Stimulated activated CD8-positive, alpha-beta memory T cell treated with anti-CD3 and anti-CD28 coated beads, Interleukin-15, amount 100 ng/mL, for 1 hour (primary cell): ENCODE measurements at regions not wholly inside any gene's neighbourhood (a gene's known extent, or its start where the extent isn't known, plus 50 kb on each side); places are given as distances from the start of the nearest gene placed in this dataset.
"Not testable (repeated sequence)": the region's sequence is repeated elsewhere in the genome, so short reads cannot be mapped to it uniquely, and the experiment has no call there.

Source experiments
- DNase-seq: peaks from one replicate; pipeline ENCODE4 v3.0.0-alpha.2; 2020; ENCODE audit warnings: low read depth

DNA sequence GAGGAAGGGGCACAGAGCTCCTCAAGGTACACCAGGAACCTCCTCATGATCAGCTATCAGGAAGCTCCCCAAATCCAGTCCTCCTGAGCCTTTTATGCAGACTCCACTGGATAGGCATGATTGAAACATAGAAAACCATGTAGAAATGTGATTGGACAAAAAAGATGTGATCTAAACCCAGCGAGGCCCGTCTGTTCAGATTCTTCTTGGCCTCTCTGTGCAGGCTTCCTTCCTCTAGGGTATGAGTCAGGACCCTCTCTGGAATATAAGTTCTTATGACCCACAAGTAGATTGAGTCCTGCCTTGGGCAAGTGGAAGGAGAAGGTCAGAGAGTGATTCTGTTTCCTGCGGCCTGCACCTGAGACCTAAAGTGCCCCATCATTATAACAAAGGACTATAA lies 166.3 kb downstream of the PHLDA1 start:
- no peak for DNase-seq

DNA sequence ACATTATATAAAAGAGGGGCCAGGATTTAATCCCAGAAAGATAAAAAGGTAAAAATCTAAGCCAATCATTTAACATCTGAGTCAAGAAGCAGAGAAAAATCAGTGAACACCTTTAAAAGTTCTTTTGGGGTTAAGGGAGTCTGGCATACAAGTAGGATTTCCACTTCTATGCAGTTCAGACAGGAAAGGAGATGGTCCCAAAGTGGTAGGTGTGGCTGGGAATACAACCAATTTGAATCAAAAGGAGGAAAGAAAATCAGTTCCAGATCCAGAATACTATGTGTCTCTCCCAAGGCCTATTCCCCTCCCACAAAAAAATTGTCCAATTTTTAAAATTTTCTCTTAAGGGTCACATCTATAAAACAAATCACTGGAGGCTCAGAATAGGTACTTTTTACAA lies 167.4 kb downstream of the PHLDA1 start:
- DNase-seq: no peak

DNA sequence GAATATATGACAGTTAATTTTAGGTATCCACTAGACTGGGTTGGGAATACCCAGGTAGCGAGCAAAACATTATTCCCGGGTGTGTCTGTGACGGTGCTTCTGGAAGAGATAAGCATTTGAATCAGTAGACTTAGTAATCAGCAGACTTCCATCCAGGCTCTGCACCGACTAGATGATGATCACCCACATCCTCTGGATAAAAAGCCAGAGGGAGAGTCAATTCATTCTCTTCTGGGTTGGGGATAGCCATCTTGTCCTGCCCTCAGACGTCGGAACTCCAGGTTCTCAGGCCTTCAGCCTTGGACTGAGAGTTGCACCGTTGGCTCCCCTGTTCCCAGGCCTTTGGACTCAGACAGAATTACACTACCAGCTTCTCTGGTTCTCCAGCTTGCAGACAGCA lies 168.0 kb downstream of the PHLDA1 start:
- no peak for DNase-seq

DNA sequence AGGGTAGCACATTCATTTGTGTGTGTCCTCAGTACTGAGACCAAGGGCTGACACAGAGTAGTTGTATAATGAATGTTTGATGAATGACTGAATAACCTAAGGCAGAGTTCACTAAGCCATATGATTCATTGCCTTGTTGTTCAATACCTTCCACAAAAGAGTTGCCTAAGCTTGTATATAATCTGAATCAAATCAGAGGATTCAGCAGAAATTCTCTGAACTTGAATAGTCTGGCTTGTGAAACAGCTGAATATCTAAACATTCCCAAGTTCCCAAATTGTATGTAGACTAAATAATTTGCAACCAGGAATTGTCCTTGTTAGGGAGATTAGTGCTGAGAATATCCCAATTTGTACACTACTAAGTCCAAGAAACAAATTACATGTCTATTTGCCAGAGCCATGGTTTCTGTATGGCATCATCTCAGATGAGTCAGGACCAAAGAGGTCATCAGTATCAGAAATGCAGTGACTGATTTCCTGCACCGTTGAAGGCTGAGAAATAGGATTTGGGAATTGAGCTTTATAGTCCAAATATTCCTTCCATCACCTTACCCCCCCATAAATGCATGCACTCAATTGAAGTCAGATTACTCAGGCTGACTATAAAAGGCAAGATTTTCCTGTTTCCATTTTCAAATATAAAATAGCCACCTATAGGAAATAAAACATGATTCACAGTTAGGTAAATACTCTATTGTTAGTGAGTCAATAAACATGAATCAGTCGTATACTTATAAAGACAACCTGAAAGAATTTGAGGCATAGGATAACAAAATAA lies 168.7 kb downstream of the PHLDA1 start:
- DNase-seq: no peak

DNA sequence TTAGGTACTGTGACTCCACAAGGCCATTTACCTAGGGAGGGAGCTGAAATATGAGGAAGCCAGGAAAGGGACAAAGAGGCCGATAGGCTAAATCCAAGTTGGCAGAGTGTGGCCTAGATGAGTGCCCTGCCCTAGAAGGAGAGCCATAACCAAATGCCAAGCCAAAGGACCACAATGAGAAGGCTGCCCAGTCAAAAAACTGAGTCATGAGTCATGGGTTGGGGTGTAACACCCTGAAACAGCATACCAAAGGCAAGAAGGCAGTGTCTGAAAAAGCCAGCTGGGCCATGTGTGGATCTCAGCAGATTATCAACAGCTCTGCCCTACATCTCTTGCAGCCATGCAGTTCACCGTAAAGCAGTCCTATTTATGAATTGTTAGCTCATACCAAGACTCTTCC lies 171.7 kb downstream of the PHLDA1 start:
- DNase-seq: no peak

DNA sequence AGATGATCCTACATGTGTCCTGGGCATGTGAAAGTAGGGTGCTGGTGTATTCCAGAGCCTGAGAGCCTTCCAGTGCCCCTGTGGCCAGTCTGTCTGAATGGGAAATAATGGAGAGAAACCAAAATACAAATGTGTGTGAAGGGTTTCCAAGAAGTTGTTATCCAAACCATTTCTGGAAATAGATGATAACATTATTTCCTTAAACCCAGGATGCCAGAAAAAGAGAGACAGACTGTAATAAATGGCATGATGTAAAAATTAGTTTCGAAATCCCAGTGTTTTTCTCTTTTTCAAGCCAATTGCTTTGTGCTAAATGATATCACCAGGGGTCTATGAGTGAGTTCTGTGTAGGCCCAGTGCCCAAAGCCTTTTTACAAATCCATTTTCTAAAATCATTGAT lies 175.3 kb downstream of the PHLDA1 start:
- DNase-seq: no peak

DNA sequence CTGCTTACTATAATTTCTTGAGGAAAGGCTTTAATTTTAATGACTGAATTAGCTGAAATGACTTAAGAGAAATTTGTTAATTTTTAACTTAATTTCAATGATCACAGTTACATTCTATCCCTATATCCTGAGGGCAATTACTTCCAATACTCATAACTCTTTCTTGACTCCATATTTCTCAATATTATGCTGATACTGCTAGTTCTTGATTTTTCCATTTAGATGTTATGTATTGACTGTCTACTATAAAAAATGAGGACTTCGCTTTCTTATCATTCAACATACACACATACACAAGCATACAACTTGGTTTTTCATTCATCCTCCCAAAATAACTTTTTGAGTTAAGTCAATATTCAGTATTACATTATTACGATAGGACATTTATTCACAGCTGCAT lies 176.2 kb downstream of the PHLDA1 start:
- no peak for DNase-seq

DNA sequence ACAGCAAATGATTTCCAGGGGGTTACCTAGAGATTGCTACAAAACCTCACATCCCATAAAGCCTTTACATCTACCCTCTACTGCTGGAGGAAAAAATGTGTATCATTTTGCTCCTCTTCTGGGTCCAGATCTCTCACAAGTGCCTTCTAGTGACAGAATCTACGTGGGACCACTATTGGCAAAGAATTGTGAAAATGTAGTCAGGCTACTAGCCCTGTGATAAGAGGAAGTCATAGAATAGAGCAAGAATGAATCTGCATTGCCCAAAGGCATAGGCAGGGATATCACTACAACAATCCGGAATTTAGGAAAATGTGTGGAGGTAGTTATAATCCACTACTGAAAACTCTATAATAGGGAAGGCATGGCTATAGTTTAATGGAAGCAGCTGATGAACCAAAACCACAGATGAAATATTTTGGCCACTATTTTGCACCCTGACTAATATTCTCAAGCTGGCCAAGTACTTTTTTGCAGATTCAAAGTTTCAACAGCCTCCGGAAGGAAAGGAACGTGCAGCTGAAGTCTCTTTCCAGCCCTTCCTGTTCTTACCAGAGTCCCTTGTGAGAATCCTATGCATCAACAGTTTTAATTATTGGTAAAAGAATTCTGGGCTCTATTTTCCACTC lies 176.8 kb downstream of the PHLDA1 start:
- no peak for DNase-seq

DNA sequence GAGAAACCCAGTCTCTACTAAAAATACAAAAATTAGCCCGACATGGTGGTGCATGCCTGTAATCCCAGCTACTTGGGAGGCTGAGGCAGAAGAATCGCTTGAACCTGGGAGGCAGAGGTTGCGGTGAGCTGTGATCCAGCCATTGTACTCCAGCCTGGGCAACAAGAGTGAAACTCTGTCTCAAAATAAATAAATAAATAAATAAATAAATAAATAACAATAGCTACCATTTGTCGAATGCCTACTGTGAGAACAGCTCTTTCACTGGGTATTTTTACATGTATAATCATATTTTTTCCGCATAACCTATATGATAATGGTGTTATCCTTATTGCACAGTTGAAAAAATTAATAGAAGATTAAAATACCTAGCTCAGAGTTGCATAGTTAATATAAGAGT lies 177.4 kb downstream of the PHLDA1 start:
- not testable (repeated sequence) for DNase-seq

DNA sequence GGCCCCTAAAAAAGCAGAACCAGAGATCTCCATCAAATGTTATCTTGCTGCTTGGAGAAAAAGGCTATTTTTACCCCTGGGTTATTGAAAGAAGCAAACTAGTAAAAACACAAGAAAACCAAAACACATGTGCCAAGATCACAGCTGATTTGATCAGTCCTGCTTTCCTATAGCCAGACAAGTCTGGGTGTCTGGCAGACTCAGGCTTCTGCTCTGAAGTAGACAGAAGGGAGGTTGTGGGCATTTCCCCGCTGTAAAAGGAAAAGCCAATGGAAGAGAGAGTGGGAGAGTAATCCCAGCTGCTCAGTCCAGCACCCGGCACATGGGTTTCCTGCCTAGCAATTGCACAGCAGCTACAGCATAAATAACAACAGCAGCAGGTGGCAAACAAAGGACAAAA lies 177.9 kb downstream of the PHLDA1 start:
- DNase-seq: no peak

DNA sequence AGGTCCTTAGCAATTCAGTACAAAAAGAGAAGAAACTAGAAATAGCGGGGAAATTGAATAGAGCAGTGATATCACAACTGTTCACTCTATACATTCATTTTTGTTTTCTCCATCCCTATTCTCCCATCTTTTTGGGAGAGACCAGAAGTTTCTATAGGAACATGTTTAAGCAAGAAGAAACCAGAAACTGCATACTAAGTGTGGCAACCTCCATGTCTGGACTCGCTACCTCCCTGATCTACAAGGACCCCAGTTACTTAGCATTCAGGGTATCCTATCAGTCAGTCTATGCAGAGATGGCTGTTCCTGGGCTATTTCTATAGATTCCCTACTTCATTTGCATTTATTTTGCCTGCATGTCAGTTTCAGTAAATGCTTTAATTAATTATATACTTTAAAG lies 178.6 kb downstream of the PHLDA1 start:
- DNase-seq: no peak

DNA sequence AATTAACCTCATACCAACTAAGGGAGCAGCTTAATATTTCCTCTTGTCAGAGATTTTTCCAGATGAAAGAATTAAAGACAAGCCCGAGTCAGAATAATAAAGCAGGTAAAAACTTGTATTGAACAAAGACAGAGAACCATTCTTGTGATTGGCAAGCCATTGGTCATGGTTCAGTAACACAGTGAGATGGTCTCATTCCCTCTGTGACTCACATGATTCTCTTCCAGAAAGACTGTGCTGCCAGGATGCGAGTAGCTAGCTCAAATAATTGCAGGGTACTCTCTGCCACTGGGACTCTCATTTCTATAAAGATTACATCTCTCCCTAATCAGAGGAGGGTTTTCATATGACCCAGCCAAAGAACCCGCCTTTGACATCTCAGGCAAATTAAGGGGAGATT lies 179.4 kb downstream of the PHLDA1 start:
- no peak for DNase-seq

DNA sequence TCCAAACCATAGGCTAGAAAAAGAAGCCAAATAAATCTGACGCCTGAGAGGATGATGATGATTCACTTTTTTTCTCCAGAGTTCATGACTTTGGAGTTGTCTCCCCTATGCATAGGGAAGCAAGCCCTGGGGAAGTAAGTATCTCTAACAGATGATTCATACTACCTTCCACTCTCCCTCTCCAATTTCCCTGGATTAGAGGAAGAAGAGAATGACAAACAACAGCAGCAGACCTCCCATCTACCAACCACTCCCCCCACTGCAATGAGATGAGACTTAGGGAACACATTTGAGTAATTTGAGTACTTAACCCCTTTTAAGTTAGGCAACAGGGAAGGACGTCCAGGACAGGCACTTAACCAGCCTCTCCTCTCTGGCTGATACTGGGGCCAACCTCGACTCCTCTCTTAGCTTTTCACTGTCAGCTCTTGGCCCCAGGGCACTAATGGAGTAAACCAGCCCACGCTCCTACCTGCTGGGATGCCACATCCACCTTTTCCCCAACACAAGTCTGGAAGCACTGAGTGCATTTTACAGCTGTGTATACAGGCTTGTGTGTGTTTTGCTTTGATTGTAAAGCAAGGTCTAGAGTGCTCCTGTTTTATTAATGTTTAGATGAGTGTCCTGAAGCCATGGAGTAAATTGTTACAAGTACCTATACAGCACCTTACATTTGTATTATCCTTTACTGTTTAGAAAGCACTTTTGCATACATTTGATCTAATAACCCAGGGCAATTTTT lies 180.7 kb downstream of the PHLDA1 start:
- DNase-seq: no peak

DNA sequence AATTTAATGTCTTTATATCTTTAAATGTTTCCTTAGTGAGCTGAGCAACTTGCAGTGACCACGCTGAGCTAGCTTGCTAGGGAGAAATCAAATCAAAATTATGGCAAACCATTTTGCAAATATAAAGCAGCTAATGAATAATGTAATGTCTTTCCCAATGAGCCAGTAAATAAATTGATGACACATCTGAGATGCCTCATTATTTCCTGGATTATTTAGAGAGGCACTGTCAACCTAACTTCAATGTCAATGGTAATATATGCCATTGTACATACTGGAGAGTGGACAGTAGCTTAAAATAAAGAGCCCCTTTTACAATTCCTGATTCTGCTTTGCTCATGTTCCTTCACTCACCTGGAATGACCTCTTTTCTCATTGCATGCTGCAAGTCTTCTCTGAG lies 182.6 kb downstream of the PHLDA1 start:
- no peak for DNase-seq

DNA sequence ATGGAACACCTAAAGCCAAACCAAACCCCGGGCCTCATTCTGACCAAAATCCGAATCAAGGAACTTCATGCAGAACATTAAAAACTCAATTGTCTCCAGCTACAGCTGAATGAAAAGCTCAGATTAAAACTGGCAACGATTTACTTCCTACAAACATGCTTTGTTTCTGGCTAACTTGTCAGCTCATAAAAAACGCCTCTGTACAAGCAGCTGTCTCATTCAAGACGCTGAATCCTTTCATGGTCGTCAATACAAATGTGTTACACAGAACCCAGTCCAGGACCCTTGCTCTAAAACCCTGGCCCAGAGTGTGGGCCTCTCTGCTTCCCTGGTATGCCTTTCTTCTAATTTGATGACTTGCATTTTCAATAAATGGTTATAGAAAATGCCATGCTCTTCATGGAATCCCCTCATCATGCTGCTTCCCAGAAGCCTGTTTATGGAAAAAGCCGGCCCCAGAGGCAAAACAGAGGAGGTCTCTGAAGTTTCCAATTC lies 183.1 kb downstream of the PHLDA1 start:
- DNase-seq: no peak

DNA sequence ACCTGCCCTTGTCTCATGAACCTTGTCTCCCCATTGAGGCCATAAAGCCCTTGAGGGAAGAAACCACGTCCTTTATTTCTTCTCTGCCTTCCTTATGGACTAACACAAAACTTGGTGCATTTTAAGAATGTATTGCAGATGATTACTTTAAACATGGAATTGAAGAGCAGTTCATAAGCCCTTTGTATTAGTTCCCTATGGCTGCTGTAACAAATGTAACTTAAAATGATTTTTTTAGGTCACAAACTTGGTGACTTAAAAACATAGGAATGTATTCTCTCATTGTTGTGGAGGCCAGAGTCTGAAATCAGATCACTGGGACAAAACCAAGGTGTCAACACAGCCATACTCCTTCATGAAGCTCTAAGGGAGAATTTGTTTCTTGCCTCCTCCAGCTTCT lies 185.5 kb downstream of the PHLDA1 start:
- DNase-seq: no peak

DNA sequence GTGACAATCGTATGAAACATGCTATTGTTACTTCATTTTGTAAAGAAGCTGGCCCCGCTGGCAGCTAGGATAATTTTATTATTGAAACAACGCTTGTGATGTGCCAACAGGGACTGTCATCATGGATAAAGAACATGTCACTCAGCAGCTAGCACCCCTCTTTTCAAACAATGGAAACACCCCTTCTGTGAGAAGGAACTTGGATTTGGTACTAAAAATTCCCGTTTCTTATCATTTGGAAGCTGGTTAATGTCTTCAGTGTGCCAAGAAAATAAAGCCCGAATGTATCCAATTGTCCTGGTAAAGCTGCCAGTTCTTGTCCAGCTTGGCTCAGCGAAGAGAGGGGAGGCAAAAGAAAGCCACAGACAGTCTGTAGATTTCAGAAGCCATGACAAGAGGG lies 186.6 kb downstream of the PHLDA1 start:
- DNase-seq: no peak

DNA sequence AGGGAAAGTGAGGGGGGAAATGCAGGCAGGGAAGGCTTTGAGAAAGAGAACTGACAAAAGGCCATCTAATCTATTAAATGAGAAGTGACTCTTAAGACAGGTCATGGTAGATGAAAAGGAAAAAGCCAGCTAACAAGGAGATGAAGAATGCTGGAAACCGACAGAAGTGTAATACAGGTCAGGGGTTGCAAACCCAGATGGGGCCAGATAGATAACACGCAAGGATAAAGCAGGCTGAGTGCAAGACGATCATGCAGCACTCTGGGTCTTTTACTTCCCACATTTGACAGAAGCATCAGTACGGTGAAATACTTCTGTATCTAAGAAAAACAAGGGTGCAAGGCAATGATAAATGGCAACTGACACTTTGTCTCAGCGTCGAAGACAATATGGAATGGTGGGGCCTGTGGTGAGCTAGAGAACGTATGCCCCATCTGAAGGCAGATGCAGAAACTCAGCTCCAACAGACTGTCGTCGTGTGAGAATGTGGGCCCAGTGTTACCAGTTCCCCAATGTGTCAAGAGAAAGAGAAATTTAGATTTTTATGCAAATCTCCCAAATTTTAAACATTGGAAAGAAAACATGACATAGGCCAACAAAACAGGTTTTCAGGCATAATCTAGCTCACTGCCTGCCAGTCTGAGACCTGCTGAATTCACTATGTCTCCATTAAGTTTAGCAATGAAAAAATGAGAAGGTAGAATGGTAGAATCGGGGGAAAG lies 187.4 kb downstream of the PHLDA1 start:
- DNase-seq: no peak

DNA sequence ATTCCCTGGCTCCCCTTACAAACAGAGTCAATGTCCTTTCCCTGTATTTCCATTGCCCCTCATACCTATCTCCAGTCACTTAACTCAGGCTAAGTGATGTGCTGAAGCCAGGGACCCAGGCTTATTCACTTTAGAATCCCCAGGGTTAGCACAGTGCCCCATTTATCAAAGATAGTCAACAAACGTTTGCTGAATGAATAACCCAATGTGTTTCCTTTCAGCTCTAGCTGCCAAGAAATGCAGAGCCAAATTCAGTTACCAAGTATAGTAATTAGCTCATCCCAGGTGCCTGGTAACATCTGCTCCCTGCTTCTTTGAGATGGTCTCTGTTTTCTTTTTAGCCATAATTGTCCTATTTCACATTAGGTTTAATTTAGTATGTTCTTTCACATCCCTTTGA lies 189.5 kb downstream of the PHLDA1 start:
- no peak for DNase-seq

DNA sequence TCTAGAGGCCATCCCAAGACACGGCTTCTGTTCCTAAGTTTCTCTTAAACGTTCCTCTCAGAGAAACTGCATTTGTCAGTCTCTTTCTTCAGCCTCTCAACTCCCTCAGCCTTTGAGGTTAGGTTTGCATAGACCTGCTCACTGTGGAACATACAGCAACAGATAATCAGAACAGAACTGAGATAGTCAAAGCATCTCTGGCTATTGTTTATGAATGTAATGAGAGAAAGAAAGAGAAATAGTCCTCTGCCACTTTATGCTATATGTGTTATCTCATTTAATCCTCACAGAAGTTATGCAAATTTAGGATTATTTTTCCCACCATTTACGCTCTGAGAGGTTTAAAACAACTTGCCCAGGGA lies 190.6 kb downstream of the PHLDA1 start:
- DNase-seq: no peak

DNA sequence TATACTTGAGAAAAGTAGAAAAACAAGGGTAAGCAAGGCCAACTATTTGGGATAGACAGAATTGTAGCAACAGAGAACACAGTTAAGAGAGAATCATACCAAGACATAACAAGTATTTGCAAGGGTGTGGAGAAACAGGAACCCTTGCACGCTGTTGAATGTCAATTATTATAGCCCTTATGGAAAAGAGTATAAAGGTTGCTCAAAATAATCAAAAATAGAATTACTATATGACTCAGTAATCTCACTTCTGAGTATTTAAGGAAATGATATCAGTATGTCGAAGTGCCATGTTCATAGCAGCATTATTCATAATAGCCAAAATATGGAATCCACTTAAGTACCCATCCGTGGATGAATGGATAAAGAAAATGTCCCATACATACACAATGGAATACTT lies 193.3 kb downstream of the PHLDA1 start:
- DNase-seq: no peak

DNA sequence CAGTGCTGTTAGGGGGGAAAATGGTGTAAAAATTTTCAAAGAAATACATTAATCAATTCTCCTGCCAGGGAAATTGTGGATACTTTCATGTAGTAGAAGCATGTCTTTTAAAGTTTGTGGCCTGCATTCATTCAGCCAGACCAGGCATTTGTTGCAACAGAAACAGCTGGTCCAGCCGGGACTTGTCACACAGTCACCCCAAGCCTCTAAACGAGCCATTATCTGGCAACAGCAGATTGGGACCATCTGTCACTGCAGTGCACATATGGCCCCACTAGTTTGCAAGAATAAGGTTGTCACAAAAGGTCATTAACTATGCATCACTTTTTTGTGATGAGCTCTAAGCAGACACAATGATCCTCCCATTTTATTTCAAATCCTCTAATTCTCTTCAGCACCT lies 193.9 kb downstream of the PHLDA1 start:
- DNase-seq: no peak

DNA sequence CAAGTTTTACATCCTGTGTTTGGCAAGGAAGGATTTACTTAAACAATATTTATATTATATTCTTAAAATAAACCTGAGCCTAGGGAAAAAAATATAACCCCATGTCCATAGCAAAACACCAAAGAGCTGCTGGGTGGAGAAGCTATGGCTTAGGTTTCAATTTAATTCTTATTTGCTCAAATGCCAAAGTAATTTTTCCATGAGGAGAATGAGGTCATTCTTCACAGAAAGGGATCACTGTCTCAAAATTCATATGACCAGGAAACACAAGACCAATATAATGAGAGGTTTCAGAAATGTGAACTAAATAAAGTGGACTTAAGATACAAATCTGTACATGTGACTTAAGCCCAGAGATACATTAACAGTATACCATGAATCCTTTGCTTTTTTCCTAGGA lies 195.0 kb downstream of the PHLDA1 start:
- no peak for DNase-seq
